Left kidney (tissue), 1 donor: ENCODE measurements at regions not wholly inside any gene's neighbourhood (a gene's known extent, or its start where the extent isn't known, plus 50 kb on each side); places are given as distances from the start of the nearest gene placed in this dataset.

Experiments
- DNase-seq: peaks from one replicate; pipeline ENCODE4 v3.0.0-alpha.2; 2013

DNA sequence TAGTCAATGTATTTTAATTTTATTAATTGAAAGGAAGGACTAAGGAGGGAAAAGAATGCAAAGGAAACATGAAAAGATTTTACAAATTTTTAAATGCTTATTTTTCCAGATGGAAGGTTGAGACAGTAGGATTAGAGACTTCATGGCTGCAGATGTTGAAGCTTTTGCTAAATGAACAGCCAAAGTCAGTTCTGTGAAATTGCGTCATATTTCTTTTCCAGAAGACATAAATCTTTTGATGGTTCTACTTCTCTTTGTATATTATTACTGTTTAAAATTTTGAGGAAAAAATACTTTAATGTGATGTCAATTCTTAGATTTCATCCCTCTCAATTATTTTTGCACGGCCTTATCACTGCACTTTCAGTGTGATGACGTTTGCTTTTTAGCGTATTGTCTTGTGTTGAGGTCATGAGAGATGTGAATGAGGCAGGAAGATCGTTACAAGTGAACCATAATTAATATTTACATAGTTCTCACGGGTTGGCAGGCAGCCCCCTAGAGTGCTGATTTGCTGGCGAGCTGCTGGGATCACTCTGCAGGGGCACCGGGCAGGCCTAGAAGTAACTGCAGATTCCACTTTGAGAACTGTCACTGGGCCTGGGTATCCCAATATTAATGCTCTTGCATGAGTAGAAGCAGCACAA lies 158.1 kb downstream of the TBXT start:
- DNase-seq: no peak

GRCh38 chr6:166008441-166009369 lies 158.9 kb downstream of the TBXT start:
- DNase-seq: peak; percentile 50

DNA sequence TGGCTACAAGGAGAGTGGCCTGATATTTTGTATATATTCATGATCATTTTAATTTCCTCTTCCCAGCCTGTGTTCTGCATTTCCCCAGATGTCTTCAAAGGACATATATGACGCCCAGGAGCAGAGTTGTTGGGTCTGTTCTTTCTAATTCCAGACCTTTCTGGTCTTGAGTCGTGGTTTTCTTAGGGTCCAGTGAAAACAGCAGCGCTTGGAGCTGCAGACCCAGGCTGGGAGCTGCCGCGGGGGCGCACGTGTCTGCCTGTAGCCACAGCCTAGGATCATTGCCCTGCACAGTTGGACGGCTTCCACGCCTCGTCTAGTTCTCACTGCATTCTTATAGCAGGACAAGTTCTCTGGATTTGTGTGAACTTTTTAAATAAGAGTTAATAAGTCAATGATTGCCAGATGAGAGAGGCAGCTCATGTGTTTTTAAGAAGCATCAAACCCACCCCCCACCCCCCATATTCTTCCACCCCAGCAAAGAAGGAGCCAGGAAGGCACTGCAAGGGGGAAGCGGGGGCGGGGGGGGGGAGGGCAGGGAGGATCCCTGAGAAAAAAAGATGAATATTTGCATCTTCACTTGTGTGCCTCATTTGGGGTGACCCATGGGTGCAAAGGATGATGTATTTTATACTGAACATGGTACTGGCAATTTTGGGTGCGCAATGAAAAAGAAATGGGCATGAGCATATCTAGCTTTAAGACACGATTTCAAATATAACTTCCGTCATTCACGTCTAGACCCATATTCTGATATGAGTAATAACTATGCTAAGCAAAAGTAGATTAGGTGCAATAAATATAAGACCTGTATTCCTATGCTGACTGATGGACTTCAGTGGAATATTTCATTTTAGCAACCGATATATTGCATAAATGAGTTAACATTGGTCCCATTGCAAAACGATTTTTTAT lies 160.0 kb downstream of the TBXT start:
- DNase-seq: peak; percentile 70

DNA sequence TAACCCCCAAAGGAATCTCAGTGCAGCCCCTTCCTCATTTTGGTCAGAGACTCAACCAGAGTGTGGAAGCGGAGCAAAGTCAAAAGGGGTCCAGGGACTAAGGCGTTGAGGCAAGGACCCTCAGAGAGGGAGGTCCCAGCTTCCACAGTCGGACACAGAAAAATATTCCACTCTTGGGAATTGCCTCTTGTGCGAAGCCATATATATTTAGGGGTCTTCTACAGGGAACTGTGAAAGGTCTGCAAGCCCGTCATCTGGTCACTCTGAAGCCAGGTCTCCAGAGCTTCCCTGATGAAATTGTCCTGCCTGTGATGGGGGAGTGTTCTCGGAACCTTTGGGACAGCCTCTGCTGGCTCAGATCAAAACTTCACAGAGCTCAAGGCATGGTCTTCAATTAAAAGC lies 160.8 kb downstream of the TBXT start:
- DNase-seq: no peak

DNA sequence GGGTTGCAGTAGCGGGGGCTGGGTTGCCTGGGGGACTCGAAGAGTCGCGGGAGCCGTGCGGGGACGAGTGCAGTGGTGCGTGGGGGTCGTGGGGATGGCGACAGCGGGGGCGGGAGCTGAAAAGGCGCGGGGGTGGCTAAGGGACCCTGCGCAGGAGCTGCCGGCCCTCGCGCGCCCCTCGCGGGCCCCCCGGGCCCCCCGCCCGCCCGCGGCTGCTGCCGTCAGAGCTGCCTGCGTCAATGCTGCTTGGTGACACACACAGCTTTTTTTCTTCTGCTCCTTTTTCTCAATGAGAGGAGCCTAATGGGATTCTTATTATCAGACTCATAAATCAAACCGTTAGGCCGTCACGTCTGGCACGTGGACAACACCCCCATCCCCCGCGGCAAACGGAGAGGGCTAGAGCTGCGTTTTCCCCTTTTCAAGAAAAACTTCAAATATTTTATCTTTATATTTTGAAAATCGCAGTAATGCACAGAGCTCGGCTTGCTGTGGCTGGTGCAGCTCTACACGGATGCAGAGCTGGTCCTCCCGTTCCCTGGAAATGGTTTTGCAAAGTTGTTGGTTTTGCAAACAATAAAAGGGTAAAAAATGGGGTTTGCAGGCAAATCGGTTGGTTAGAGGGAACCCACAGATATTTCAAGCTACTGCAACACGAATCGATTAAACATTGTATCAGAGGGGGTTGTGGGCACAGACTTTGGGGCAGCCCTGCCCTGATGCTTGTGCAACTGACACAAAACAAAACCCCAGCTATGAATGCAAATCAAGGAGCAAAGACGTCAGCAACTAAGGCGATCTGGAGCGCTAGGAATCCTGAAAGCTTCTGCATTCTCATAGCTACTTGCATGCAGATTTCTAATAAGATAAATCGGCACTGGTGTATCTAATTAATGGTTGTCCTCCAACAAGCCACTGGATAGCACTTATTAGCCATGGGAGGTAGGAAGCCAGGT lies 161.4 kb downstream of the TBXT start:
- DNase-seq: peak; percentile 75

DNA sequence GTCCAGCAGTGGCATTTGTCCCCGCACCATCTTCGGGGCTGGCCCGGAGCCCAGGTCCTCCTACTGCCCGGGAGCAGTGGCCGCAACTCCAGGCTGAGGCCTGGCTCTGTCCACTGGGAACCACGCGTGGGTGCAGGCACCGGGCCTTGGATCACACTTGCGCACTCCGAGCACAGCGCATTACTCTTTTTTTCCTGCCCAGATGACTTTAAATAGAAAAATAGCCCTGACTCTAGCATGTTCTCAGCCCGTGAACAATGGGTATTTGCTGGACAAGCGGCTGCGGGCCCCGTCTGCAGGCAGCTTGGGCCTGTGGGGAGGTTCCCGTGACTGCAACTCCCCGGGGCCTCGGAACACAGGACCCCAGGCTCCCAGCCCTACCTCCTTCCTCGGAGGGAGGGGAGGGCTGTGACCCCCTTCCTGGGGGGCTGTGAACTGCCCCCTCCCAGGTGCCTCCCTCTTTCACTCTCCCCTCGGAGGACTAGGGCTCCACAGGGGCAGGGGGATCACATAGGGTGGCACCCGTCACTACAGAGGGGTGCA lies 162.2 kb downstream of the TBXT start:
- DNase-seq: no peak

DNA sequence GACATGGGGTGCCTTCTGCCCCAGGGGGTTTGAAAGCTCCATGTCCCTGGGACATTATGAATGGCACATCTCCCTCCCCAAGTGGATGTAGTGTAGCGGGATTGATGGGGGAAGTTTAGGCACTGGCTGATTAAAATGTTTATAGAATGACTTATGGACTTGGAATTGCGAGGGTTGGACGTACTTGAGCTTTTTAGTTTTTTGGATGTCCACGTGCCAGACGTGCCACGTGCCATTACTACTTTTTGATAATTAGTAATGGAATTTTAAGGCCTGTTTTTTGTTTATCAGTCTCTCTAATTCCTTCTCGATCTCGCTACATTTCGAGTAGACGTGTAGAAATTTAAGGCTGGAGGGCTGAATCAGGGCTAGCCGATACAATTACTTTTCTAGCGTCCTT lies 162.8 kb downstream of the TBXT start:
- DNase-seq: no peak

DNA sequence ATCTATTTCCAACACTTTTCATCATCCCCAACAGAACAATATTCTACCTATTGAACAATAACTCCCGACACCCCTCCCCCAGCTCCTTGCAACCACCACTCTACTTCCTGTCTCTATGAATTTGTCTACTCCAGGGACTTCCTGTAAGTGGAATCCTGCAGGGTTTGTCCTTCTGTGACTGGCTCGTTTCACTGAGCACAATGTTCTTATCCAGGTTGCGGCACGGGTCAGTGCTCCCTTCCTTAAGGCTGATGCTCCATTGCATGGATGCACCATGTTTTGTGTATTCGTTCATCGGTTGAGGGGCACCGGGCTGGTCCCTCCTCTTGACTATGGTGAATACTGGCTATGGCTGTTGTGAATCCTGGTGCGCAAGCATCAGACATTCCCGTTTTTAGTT lies 163.2 kb downstream of the TBXT start:
- DNase-seq: no peak

- DNase-seq: no peak
Measured at GRCh38 chr6:166003569-166003968, 164.1 kb downstream of the TBXT start.

DNA sequence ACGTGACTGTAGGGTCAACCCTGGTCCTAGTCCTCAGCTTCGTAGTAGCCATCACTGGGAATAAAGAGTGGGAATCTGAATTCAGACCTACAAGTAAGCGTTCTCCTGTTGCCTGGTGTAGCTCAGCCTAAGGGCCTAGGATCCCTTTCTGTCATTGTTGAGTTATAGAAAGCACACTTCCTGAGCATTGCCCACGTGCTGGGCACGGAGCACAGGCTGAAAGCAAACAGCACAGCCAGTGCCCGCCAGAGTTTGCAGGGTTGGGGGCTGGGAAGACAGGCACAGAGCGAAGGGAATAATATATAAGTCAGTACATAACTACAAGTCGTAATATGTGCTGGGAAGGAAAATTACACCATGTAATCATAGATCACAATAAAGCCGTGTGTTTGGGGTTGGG lies 166.3 kb downstream of the TBXT start:
- DNase-seq: no peak

GRCh38 chr6:165999279-165999678 lies 168.4 kb downstream of the TBXT start:
- DNase-seq: no peak

DNA sequence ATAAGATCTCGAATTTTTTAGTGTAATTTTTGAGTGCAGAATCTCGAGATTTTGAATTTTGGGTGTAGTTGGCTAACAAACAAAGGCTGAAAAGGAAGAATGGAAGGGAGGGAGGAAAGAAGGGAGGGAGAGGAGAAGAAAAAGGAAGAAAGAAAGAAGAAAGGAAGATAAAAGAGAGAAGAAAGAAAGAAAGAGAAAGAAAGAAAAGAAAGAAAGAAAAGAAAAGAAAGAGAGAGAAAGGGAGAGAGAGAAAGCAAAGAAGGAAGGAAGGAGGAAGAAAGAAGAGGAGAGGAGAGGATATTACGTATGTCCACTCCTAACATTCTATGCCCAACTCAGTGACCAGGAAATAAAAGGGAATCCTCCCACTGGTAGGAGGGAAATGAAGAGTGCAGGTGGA lies 169.6 kb downstream of the TBXT start:
- DNase-seq: no peak

DNA sequence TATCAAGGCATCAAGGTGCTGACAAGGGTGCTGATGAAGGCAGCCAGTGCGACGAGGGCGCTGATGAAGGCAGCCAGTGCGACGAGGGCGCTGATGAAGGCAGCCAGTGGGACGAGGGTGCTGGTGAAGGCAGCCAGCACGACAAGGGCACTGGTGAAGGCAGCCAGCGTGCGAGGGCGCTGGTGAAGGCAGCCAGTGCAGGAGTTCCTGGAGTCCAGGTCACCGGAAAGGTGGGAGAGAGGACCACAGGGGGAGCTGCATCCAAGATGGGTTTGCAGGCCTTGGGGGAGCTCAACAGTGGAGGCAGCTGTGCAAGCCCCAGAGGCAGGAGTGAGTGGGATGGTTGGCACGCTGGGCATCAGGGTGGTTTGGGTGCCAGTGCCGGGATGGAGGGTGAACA lies 176.3 kb downstream of the TBXT start:
- DNase-seq: no peak

DNA sequence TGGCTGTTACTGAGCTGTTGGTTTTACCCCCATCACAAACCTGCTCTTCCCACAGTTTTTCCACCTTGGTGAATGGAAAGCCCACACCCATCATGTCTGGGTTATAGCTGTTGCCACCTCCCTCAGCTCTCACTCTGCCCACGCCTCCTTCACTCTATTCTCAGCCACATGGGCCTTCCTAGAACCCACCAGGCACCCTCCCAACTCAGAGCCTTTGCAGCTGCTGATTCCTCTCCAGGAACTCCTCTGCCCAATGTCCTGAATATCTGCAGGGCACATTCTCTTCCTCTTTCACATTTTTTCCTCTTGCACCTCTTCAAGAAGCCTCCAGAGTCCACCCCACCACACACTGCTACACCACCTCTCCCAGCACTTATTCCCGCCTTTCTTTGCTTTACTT lies 177.4 kb downstream of the TBXT start:
- DNase-seq: no peak

DNA sequence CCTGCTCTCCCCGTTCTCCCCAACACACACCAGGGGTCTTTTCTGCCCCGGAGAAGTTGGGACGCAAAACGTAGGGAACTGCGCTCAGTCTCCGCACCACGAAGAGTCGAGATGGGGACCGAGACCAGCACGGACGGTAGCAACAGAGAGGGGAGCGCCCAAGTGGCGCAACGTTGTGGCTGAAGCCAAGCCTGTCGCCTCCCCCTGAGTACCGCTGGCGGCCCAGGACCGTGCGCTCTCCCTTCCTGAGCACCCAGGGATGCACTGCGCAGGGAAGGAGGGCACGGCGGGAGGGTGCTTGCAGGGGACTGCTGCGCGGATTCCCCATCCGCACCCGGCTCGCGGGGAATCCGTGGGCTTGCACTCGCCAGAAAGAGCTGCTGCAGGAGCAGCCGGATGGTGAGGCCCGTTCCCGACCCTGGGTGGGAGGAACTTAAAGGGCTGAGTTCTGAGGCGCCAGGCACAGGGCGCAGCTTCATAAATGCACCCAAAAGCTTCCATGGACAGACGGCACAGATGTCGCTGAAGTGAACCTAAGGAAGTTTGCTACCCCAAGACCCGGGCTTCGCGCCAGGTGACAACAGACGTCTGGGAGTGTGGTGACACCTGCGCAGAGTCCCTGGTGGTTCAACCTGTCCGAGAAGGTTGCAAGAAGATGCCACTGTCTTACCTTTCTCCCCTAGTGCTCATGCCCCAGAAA lies 178.7 kb downstream of the TBXT start:
- DNase-seq: no peak

DNA sequence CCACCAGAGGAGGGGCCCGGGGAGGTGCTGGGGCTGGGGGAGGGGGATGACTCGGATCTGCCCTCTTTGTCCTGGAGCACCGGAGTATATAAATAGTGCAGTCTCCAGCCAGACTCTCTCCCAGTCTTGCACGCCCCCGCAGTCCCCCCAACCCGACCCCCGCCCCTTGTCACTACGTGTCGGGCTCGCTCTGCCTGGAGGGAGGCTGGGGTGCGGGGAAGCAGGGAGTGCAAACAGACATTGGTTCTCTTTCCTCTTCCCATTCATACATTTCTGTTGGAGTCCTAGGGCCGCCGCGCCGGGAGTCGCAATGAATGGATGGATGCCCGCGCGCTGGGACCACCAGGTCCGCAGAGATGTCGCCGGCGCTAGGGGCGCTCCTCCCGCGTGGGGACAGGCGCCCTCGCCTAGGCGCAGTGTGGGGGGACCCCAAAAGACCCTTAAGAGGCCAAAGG lies 179.3 kb downstream of the TBXT start:
- no peak for DNase-seq

GRCh38 chr6:165987483-165988301 lies 180.0 kb downstream of the TBXT start:
- peak; percentile 79 for DNase-seq

DNA sequence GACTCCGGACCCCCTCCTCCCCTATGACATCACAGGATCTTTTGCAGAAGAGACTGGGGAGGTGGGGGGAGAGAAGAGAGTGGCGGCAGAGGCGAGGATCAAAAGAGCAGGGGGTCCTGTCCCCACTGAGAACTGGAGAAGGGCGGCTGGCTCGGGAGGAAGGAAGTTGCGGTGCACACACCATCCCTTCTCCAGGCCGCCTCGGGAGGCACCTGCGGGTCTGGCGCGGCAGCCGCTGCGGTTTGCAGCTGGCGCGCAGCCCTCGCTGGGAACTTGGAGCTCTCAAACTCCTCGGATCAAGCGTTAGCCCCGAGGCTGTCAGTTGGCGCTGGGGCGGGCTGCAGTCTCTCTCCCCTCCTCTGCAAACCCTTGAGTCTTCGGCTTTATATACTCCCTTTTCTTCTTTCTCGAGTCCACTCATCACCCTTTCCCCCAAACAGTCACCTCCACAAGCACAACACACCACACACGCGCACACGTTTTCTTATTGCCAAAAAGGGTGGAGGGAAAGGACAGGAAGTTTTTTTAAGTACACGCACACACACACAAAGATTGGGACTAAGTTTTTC lies 180.7 kb downstream of the TBXT start:
- no peak for DNase-seq

DNA sequence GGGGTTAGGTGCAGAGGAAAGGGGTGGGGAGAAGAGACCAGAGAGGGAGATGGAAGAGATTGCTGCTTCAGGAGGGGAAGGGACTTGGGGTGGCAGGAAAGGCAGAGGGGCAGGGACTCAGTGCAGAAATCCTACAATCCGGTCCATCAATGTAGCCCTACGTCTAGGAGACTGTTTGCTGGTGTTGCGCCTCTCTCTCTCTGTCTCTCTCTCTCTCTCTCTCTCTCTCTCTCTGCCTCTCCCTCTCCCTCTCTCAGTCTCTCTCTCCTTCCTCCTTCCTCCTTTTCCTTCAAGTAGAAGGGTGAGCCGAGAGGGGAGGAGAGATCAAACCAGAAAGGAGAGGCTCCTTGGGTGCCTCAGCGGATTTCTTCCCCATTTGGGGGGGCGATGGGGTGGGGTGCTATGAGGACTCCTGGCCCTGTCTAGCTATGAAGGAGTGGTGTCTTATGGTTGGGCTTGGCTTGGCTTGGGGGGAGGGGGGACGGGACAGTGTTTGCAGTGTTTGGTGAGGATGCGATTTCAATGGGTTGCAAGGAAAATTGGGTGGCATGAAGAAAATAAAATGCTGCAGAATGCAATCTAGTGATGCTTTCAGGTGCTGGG lies 181.2 kb downstream of the TBXT start:
- no peak for DNase-seq
